ENCODE measurements at regions not wholly inside any gene's neighbourhood (a gene's known extent, or its start where the extent isn't known, plus 50 kb on each side); places are given as distances from the start of the nearest gene placed in this dataset.

DNA sequence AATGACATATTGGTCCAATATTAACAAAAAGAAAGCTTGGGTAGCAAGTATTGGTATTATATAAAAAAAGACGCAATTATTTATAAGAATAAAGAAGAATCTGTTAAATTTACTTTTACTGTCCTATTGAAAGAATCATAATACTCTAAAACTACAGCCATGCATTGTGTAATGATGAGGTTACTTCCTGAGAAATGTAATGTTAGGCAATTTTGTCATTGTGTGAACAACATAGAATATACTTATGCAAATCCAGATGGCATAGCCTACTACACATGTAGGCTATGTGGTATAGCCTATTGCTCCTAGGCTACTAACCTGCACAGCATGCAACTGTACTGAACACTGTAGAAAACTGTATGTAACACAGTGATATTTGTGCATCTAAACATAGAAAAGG is 121.2 kb upstream of the PTGFR start:
- DNase-seq = no peak

DNA sequence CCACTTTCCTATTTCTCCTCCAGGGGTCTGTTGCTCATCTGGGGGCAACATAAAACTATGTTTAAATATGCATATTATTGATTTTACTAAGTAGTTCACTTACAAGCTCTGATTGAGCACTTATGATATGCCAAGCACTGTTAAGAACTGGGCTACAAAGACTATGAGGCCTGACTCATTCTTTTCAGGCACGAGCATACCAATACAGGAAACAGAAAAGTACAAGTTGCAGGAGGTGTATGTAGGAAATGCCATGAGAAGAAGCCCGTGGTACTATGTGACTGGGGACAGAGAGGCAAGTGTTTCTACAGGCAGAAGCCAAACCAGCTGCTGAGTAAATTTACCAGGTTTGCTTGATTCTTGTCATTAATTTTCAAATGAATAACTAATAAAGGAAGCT is 120.4 kb upstream of the PTGFR start:
- no peak for DNase-seq

DNA sequence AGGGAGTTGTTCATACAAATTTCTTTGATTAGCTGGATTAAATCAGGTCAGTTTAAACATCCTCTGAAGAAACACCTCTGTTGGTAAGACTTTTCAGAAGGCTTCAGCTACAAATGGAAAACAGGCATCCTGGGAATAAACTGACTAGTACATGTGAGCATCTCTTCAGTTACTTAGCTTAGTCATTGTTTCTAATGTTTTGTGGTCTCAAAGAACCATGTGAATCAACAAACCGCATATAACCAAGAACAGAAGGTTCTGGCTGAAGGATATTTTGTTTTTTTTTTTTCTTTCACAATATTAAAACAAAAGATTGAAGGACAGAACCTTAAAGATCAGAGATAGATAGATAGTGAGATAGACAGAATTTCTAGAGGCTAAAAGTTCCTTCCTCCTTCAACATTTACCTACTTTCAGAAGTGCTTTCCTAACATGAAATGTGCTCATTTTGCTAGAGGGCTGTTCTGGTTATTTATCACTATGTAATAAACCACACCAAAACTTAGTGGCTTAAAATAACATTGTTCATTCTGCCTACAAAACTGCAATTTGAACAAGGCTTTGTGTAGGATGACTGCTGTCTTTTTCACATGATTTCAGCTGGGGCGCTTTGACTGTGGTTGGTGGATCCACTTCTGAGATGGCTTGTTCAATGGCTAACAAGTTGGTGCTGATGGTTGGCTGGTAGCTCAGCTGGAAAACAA is 119.8 kb upstream of the PTGFR start:
- no peak for DNase-seq

DNA sequence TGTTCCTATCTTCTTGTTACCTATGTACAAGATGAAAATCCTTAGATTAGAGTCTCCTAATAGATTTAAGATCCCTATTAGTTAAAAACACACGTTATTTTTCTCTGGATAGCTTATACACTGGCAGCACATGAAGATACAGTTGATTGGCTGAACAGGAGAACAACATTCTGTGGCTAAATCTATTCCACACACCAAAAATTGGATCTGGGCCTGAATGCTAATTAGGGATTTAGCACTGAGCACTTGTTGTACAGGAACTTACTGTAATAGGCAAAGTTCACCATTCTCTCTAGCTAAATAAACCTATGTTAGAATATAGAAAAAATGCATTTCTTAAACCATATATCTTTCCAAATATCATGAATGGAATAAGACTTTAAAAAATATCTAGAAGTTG is 117.1 kb upstream of the PTGFR start:
- DNase-seq = no peak

DNA sequence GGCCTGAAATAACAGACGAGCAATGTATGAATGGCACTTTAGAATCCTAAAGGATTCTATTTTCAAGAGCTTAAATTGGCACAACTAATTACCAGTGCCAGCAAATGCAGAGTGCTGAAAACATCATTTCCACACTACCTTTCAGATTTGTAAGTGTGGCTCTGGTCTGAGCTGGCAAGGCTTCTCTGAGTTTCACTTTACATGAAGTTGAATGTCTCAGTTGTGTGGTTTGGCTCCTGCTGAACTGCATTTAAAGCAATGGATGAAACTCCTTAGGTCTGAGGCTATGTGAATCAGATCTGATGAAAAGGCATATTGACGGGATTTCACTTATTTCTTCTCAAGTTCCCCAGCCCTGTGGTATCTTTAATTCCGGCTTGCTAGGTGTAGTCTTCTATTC is 114.8 kb upstream of the PTGFR start:
- DNase-seq = no peak

DNA sequence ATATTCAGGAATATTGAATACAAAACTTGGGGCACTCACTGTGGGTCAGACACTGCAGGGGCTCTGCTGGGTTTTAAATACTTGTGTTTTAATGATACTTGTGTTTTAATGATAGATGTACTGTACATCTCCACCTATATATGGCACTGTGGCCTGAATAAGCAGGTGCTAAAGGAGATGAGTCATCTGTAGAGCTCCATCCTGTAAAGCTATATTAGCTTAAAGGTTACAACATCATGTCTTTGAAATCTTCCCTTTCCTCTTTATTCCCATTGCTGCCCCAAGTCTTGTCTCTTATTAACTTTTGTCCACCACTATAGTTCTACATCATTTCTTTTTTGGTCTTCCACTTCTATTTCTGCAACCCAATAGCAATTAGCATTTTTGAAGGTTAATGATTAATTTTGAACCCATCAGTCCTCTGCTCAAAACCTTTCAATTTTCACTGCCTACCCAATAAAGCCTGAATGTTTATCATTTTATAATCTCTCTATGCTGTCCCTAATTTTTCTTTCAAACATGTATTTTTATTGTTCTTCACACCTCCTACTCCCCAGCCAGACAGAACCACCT is 113.3 kb upstream of the PTGFR start:
- DNase-seq = no peak

DNA sequence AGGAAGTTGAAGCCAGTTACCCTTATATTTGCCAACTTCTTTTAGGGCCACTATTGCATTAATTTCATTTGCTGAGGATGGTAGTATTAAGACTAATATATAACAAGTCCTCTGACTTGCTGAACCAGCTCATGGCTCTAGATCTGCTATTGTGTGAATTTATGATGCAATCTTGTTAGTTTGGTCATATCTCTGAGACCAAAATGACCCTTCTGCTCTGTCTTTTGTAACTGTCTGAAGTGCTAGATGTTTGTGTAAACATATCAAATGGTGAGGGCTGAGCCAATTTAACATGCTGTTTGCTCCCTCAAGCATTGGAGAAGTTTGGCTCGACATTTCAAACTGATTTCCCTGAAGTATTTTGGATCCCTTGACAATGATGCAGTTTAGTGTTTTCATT is 106.9 kb upstream of the PTGFR start:
- DNase-seq = no peak

DNA sequence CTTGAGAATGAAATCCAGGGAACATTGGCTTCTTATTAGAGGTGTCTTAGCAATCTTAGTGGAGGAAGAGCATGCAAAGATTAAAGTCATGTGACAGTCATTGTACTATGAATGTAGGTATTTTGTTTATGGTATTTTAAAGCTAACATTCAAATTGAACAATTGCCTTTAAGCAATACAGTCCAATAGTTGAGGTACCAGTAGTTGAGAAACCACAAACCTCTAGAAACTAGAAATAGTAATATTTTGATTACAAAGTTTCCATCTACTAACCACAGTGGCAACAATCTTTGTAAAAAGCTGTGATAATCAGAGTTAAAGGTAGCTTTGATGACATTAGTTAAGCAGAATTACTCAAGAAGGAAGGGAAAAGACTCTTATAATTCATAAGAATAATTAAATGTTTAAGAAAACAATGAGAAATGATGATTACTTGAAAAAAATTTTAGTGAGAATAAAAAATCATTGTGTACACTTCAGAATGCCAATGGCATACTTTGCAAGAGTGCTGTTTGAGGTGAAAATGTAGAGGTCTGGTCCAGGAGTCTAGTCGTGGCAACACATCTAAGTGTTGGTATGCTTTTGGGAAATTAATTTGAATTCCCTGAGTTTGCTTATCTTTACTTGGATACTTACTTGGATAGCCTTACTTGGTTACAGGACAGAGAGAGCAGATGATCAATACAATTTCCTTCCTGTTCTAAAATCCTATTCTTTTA is 104.9 kb upstream of the PTGFR start:
- no peak for DNase-seq

DNA sequence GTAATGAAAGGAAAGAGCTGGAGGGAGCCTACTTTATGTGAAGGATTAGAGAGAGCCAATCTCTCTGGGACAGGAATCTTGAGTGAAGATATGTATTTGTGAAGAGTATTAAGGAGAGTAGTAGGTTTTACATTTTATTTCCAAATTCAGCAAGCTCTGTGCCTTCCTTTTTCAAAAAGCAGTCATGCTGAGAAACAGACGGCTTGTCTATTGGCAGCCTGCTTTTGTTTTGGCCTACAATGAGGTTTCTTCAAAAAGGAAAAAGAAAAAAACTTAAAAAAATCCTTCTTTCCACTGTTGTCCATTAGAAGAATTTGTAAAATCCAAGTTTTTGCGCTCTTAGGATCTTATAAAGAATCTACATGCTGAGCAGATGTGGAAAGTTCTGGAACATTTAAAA is 103.6 kb upstream of the PTGFR start:
- no peak for DNase-seq

DNA sequence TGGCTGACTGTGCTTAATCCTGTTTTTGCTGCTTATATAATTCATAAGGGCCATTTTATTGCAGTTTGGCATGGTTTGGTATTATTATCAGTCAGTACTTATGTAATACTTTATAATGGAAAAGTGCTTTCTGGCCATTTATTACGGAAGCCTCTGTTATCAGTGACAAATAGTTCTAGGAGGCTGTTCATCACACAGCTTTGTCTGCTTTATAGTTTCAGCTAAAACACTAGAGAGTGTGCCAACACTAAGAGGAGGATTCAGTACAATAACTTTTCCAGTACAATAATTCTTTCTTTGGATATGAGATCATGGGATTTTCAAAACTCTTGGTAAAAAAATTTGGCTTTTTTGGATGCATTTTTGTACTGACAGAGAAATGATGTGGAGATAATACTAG is 102.9 kb upstream of the PTGFR start:
- DNase-seq = no peak

DNA sequence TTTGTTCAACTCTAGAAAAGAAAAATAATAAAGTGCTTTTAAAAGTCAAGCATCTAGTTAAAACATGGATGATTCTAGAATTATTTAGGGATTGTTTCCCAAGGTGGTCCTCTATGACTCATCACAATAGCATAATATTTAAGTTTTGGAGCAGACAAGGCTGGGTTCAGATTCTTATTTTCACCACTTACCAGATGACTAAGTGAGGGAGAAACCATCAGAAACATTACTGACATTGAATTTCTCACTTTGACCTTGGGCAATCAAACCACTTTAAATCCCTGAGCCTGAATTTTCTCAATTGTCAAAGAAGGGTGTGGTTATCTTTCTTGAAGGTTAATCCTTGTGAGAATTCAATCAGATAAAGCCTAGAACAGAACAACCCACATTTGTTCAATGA is 102.5 kb upstream of the PTGFR start:
- DNase-seq = no peak

DNA sequence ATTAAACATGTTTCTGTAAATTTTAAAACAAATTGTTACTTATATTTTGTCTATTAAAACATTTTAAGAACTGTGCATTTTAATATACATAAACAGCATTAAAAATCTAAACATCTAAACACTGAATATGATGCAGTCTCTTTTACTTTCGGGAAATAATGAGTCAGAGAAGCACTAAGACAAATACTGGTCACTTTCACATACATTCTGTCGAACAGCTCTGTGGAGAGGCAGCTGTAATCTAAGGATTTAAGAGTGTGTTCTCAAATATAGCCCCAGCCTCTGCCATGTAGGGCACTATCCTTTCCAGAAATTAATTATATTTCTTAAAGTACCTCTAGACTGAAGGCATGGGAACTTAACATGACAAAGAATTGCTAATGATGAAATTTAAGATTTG is 89.6 kb upstream of the PTGFR start:
- no peak for DNase-seq

DNA sequence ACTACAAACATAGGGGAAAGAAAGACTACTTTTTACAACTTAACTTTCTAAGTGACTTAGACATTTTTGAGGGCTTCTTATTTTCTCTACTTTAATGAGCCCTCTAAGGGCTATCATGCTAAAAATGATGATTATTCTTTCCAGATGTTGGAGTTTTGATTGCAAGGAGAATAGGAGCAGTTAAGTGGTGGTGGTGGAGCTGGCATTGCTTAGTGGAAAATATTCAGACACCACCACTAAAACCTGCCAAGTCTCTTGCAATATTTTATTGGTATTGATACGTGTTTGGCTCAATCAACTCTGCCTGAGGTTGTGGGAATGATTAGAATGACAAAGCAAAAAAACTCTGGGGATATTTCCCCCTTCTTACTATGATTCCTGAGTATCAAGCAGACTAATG is 82.6 kb upstream of the PTGFR start:
- DNase-seq = no peak

DNA sequence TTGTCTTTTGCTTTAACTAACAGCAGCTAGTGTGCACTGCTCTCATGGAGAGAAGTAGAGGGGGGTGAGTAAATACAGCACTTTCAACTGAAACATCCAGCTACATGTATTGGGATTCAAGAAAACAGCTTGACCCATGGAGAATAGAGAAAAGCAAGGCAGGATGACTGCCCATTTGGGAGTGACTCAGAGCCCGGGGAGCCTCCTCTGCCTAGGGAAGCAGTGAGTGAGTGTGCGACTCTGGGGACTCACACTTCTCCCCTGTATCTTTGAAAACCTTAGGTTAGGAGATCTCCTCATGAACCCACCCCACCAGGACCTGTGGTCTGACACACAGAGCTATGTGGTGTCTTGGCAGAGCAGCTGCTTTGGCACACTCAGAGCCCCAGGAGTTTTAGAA is 82.0 kb upstream of the PTGFR start:
- no peak for DNase-seq

DNA sequence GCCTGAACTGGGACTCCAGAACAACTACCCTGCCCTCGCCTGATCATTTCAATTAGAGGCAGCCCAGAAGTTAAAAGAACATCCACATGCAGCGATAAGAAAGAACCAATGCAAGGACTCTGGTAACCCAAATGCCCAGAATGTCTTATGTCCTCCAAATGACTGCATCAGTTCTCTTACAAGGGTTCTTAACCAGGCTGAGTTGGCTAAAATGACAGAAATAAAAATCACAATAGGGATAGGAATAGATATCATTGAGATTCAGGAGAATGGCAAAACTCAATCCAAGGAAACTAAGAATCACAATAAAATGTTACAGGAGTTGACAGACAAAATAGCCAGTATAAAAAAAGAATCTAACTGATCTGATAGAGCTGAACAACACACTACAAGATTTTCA is 80.1 kb upstream of the PTGFR start:
- DNase-seq = no peak

DNA sequence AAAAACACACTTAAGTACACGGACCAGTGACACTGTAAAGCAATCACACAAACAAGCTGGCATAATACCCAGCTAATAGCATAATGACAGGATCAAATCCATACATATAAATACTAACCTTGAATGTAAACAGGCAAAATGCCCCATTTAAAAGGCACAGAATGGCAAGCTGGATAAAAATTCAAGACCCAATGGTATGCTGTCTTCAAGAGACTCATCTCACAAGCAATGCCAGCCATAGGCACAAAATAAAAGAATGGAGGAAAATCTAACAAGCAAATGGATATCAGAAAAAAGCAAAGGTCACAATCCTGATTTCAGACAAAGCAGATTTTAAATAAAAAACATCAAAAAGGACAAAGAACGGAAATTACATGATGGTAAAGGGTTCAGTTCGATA is 79.1 kb upstream of the PTGFR start:
- no peak for DNase-seq

DNA sequence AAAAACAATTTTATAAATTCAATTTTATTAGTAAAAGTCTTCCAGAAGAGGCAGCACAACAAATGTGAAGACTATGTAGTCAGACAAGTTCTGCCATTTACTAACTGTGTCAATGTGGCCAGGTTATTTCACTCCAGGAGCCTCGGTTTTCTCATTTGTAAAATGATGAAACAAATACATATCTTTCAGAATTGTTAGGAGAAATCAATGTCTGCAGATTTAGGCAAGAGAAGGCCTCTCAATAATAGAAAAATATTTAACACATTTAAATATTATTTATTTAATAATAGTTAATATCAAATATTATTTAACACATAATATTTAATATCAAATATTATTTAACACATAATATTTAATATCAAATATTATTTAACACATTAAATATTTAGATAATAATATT is 75.6 kb upstream of the PTGFR start:
- no peak for DNase-seq

DNA sequence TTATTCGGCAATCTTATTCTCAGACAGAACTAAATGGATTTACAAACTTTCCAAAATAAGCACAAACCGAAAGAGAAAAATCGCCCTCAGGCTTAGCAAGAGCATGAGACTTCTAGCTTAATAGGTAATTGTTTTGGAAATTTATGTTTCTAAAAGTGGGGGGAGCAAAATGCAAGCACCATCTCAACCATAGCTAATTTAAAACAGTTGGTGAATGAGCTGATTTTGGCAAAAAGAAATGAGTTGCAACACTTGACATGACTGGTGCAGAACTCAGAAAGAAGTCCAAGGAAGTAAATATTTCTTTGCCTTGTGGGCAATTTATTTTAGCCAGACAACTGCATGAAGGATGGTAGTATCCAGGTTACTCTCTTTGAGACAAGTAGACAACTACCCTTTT is 71.5 kb upstream of the PTGFR start:
- DNase-seq = no peak

DNA sequence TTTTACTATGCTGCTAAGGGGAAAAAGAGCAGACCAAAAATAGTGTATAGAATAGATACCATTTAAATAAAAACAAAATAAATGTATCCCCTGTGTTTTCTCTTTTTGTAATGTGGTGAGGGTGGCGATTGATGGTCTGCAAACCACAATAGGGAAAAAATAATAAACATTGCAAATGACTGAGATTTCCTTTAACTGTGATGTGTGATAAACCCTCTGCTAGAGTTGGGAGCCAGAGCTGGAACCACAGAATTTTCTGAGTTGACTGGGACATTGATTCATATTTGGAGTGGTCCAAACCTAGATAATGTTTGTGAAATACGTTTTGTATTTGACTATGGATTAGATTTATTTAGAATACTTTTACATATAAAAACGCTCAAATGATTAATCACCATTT is 70.6 kb upstream of the PTGFR start:
- no peak for DNase-seq

DNA sequence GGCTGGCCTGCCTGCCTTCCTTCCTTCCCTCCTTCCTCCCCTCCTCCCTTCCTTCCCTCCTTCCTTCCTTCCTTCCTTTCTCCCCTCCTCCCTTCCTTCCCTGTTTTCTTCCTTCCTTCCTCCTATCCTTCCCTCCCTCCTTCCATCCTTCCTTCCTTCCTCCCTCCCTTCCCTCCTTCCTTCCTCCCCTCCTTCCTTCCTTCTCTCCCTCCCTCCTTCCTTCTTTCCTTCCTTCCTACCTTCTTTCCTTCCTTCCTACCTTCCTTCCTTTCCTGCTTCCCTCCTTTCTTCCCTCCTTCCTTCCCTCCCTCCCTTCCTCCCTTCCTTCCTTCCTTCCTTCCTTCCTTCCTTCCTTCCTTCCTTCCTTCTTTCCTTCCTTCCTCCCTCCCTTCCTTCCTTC is 70.1 kb upstream of the PTGFR start:
- no peak for DNase-seq

DNA sequence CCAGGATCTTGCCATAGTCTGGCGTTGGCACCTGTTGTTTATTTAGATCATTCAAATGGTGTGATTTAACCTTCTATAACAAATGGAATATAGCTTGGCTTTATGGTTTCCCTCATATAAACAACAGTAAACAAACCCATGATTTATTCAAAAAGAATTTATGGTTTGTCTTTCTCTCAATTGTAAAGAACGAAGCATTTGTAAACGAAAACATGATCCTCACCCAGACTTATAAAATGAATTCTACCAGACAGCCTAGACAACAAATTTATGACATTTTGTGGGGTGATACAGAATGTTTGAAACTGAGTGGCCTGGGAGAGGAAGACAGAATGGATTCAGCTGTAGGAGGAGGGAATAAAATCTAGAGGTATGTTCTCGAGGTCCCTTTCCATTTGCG is 66.1 kb upstream of the PTGFR start:
- no peak for DNase-seq

DNA sequence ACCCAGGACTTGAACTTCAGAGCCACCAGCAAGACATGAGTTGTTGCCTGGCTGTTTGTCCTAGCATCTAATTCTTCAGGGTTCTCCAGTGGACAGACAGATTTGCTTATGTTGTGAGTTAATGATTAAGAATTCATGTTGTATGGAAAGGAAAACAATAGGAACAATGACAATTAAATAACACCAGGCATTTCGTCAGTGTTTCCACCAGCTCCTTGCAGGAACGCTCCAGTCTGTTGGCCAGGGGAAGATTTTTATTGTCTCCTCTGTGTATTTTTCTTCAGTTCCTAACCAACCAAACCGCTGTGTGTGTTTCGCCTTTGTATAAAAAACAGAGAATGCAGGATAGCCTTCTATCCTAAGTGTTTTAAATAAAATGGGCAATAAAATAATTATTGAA is 64.4 kb upstream of the PTGFR start:
- DNase-seq = no peak

DNA sequence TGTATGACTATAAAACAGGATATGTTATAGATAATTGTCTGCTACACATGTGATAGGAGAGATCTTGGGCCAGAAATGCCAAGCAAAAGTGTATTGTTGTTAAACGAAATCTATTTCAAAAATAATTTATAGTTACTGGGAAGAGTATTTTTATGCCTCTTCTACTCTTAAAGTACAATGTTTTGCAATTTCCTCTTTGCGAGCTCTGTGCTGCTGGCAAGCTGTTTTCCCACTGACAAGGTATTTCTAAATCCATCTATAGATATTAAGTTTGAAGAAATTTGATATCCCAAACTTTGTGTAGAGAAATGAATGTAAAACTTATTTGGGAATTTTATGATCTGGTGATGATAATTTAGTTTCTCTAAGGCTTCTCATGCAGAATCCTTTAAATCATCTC is 63.3 kb upstream of the PTGFR start:
- no peak for DNase-seq

DNA sequence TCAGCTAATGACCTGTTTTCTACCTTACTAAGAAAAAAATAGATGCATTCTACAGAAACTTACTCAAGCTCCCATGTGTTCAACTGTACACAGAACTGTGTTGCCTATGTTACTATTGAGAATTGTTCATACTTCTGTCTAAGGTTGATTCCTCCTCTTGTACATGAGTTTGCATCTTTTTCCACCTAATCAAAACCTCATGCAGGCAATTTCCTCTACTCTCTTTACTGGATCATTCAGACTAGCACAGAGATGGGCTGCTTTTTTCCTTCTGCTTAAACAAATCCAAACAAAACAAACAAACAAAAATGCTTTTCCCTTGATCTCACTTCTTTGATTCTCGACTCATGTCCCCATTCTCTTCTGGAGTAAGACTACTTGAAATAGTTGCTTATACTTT is 58.8 kb upstream of the PTGFR start:
- DNase-seq = no peak

DNA sequence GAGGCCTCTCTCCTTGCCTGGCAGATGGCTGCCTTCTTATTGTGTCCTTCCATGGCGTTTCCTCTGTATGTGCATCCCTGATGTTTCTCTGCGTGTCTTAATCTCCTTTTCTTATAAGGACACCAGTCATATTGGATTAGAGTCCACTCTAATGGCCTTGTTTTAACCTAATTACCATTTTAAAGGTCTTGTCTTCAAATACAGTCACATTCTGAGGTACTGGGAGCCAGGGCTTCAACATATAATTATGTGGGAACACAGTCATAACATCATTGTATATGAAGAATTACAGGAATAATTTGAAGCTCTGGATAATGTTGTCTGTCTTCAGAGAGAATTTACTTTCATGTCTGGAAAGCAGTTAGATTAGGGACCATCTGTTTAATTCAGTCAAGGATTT is 56.4 kb upstream of the PTGFR start:
- DNase-seq = no peak

Measured in 8988T (cell line).